ENCODE measurements at regions not wholly inside any gene's neighbourhood (a gene's known extent, or its start where the extent isn't known, plus 50 kb on each side); places are given as distances from the start of the nearest gene placed in this dataset.

DNA sequence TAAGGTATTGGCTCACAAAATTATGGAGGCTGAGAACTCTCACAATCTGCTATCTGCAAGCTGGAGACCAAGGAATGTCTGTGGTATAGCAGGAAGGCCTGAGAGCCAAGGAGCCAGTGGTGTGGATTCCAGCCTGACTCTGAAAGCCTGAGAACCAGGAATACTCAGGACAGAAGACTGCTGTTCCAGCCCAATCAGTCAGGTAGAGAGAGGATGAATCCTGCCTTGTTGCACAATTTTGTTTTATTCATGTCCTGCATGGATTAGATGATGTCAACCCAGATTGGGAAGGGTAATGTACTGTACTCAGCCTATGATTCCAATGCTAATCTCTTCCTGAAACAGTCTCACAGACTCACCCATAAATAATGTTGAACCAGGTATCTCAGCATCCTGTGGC lies 312.4 kb upstream of the KCNMB2 start:
- H3K9me3 Mint-ChIP-seq (ENCODE audit: unreplicated experiment): no peaks in the 10 kb centered on the region
- BruUV-seq (replicated peaks): no TSS peak
- no peak overlapping the region for H3K4me3 Mint-ChIP-seq (ENCODE audit: unreplicated experiment)
- TF ChIP-seq, protein P1, sequence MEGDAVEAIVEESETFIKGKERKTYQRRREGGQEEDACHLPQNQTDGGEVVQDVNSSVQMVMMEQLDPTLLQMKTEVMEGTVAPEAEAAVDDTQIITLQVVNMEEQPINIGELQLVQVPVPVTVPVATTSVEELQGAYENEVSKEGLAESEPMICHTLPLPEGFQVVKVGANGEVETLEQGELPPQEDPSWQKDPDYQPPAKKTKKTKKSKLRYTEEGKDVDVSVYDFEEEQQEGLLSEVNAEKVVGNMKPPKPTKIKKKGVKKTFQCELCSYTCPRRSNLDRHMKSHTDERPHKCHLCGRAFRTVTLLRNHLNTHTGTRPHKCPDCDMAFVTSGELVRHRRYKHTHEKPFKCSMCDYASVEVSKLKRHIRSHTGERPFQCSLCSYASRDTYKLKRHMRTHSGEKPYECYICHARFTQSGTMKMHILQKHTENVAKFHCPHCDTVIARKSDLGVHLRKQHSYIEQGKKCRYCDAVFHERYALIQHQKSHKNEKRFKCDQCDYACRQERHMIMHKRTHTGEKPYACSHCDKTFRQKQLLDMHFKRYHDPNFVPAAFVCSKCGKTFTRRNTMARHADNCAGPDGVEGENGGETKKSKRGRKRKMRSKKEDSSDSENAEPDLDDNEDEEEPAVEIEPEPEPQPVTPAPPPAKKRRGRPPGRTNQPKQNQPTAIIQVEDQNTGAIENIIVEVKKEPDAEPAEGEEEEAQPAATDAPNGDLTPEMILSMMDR (IDR thresholded peaks at IDR 0.05; ENCODE audit: unreplicated experiment): no peak
- no peaks in the 10 kb centered on the region for H3K4me1 Mint-ChIP-seq (ENCODE audit: insufficient read depth, unreplicated experiment)
- H3K36me3 Mint-ChIP-seq (ENCODE audit: insufficient read depth, unreplicated experiment): no peaks in the 10 kb centered on the region
- ChIA-PET POLR2A (interaction anchor here (0.7 to 2.0 kb wide), 3 partner anchors 17 to 385 kb away, joined by 3 to 5 read pairs (median 4); no protein-coding TSS in a partner anchor), CTCF (interaction anchor here (0.5 to 1.4 kb wide), 3 partner anchors 8 to 1209 kb away, joined by 3 to 6 read pairs (median 3); no protein-coding TSS in a partner anchor)
- DNase-seq (ENCODE audit: unreplicated experiment): no peak
- H3K27ac Mint-ChIP-seq (ENCODE audit: low read depth, unreplicated experiment): no peak overlapping the region
- intact Hi-C loops (cut with micrococcal nuclease): no loop called here
- H3K27me3 Mint-ChIP-seq (ENCODE audit: insufficient read depth, unreplicated experiment): no peaks in the 10 kb centered on the region

DNA sequence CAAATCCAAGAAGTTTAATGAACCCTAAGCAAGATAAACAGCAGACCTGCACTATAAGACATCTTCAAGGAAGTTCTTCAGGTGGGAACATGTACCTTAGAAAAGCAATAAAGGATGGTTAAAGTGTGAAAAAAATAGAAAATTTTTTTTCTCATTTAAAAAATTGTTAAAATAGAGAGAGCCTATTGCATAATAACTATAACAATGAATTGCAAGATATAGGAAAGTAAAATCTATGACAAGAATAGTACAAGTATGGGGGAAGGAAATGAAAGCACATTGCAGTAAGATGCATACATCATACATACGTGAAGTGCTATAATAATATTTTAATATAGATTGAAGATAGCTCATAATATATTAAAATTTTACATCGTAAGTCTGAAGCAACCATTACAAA lies 310.1 kb upstream of the KCNMB2 start:
- CTCF ChIA-PET: no interaction called here
- TF ChIP-seq, protein P1 (IDR thresholded peaks at IDR 0.05; ENCODE audit: unreplicated experiment): no peak
- H3K4me3 Mint-ChIP-seq (ENCODE audit: unreplicated experiment): no peak overlapping the region
- H3K9me3 Mint-ChIP-seq (ENCODE audit: unreplicated experiment): no peaks in the 10 kb centered on the region
- no peaks in the 10 kb centered on the region for H3K4me1 Mint-ChIP-seq (ENCODE audit: insufficient read depth, unreplicated experiment)
- POLR2A ChIA-PET: no interaction called here
- H3K36me3 Mint-ChIP-seq (ENCODE audit: insufficient read depth, unreplicated experiment): no peaks in the 10 kb centered on the region
- no TSS peak for BruUV-seq (replicated peaks)
- intact Hi-C loops (cut with micrococcal nuclease): no loop called here
- no peak overlapping the region for H3K27ac Mint-ChIP-seq (ENCODE audit: low read depth, unreplicated experiment)
- no peak for DNase-seq (ENCODE audit: unreplicated experiment)
- H3K27me3 Mint-ChIP-seq (ENCODE audit: insufficient read depth, unreplicated experiment): no peaks in the 10 kb centered on the region

DNA sequence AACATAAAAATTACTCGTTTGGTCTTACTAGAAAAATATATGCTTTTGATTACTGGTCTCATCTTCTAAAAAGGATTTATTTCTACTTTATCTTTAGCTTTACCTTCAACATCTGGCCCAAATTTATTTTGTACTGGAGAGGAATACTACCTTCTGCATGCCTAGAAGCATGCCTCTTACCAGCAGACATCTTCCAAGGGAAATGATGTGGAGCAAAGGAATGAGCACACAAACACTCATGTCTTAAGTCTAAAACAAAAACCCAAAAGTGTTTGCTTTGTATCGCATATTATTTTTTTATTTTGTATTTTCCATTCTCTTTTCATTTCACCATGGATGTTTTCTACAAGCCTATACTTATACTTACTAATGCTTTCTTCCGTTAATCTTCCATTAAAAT lies 304.6 kb upstream of the KCNMB2 start:
- TF ChIP-seq, protein P1 (IDR thresholded peaks at IDR 0.05; ENCODE audit: unreplicated experiment): no peak
- Mint-ChIP-seq H3K36me3 (ENCODE audit: insufficient read depth, unreplicated experiment) (no peaks in the 10 kb centered on the region), H3K4me3 (ENCODE audit: unreplicated experiment) (no peak overlapping the region), H3K27ac (ENCODE audit: low read depth, unreplicated experiment) (no peak overlapping the region), H3K9me3 (ENCODE audit: unreplicated experiment) (no peaks in the 10 kb centered on the region), H3K4me1 (ENCODE audit: insufficient read depth, unreplicated experiment) (peaks cover 9% of the 10 kb centered on the region), H3K27me3 (ENCODE audit: insufficient read depth, unreplicated experiment) (no peaks in the 10 kb centered on the region)
- intact Hi-C loops (cut with micrococcal nuclease): no loop called here
- ChIA-PET POLR2A (no interaction called here), CTCF (interaction anchor here (0.5 to 1.8 kb wide), 2 partner anchors 9 to 1178 kb away, joined by 3 to 6 read pairs; no protein-coding TSS in a partner anchor)
- DNase-seq (ENCODE audit: unreplicated experiment): no peak
- no TSS peak for BruUV-seq (replicated peaks)

DNA sequence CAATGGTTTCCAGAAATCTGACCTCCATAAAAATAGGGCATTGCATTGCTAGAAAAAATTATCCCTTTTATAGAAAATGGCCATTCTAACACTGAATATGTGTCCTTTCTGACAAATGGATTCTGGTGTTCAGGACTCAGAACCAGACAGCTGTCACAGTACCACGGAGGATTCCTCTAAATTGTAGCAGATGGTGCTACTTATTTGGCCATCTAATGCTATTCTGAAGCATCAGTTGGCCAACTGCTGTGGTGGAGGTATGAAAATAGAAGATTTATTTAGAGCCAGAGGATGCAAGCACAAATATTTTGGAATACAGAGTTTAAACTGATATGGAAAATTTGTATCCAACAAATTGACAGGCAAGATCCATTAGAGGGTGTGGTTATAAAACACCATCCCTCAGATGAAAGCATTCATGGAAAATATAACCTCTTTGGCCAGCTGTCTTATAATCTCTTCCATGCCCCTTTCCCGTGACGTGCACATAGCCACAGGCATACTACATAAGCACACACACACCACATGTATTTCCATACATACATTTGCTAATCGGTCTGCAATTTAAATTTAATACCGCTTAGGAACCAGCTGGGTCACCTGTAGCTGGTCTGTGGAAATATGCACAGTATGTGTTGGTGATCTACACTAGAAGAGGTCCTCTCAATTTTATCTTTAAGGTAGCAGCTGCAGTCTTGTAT lies 302.7 kb upstream of the KCNMB2 start:
- Mint-ChIP-seq H3K27me3 (ENCODE audit: insufficient read depth, unreplicated experiment) (no peaks in the 10 kb centered on the region), H3K36me3 (ENCODE audit: insufficient read depth, unreplicated experiment) (no peaks in the 10 kb centered on the region), H3K4me3 (ENCODE audit: unreplicated experiment) (no peak overlapping the region), H3K27ac (ENCODE audit: low read depth, unreplicated experiment) (no peak overlapping the region), H3K9me3 (ENCODE audit: unreplicated experiment) (no peaks in the 10 kb centered on the region), H3K4me1 (ENCODE audit: insufficient read depth, unreplicated experiment) (peaks cover 24% of the 10 kb centered on the region)
- CTCF ChIA-PET: interaction anchor here (1.1 kb wide), 1 partner anchor 34 kb away, joined by 4 read pairs; no protein-coding TSS in a partner anchor
- DNase-seq (ENCODE audit: unreplicated experiment): no peak
- POLR2A ChIA-PET: interaction anchor here (0.8 to 1.2 kb wide), 3 partner anchors 37 to 738 kb away, joined by 3 to 4 read pairs (median 3); no protein-coding TSS in a partner anchor
- no TSS peak for BruUV-seq (replicated peaks)
- TF ChIP-seq, protein P1 (IDR thresholded peaks at IDR 0.05; ENCODE audit: unreplicated experiment): no peak
- intact Hi-C loops (cut with micrococcal nuclease): no loop called here
